Epithelial cell of esophagus (primary cell): ENCODE measurements at regions not wholly inside any gene's neighbourhood (a gene's known extent, or its start where the extent isn't known, plus 50 kb on each side); places are given as distances from the start of the nearest gene placed in this dataset.

ENCODE experiments used
- DNase-seq: peaks from one replicate; pipeline ENCODE4 v3.0.0; 2010; ENCODE audit warnings: low read depth
- H3K4me3 ChIP-seq: 2 replicates; pipeline ENCODE4 v1.5.1; 2011; ENCODE audit warnings: mild to moderate bottlenecking, low read length, control low read depth
- CTCF ChIP-seq: IDR thresholded peaks from 2 replicates; pipeline ENCODE4 v1.5.1; 2011; ENCODE audit warnings: low read depth, mild to moderate bottlenecking, low read length, control low read depth, inconsistent platforms; ENCODE audit not compliant: insufficient read depth; ENCODE audit errors: missing control alignments

GRCh38 chr17:33484559-33484958 lies 191.5 kb upstream of the ASIC2 start:
- TF ChIP-seq CTCF = no peak
- H3K4me3 ChIP-seq = no peak overlapping the region
- no peak for DNase-seq

GRCh38 chr17:33486135-33486885 lies 193.2 kb upstream of the ASIC2 start:
- H3K4me3 ChIP-seq = no peak overlapping the region
- TF ChIP-seq CTCF = no peak
- DNase-seq = no peak

GRCh38 chr17:33487187-33487879 lies 194.2 kb upstream of the ASIC2 start:
- DNase-seq = no peak
- H3K4me3 ChIP-seq = no peak overlapping the region
- TF ChIP-seq CTCF = no peak

GRCh38 chr17:33491871-33492481 lies 198.9 kb upstream of the ASIC2 start:
- DNase-seq = no peak
- TF ChIP-seq CTCF = no peak
- H3K4me3 ChIP-seq = no peak overlapping the region

GRCh38 chr17:33492731-33493265 lies 199.7 kb upstream of the ASIC2 start:
- no peak for DNase-seq
- H3K4me3 ChIP-seq = no peak overlapping the region
- TF ChIP-seq CTCF = no peak

GRCh38 chr17:33493566-33493965 lies 200.5 kb upstream of the ASIC2 start:
- H3K4me3 ChIP-seq = no peak overlapping the region
- no peak for TF ChIP-seq CTCF
- DNase-seq = no peak

GRCh38 chr17:33494151-33494550 lies 201.1 kb upstream of the ASIC2 start:
- no peak overlapping the region for H3K4me3 ChIP-seq
- no peak for TF ChIP-seq CTCF
- no peak for DNase-seq
